Stomach (tissue), 8 donors: ENCODE measurements at regions not wholly inside any gene's neighbourhood (a gene's known extent, or its start where the extent isn't known, plus 50 kb on each side); places are given as distances from the start of the nearest gene placed in this dataset.
"Not testable (repeated sequence)": the region's sequence is repeated elsewhere in the genome, so short reads cannot be mapped to it uniquely, and the experiment has no call there.

Source experiments
- DNase-seq, 2 donors: peaks; one replicate each; pipeline versions ENCODE4 v3.0.0 to v3.0.0-alpha.2; 2013 to 2019
- H3K27ac ChIP-seq, 5 donors: fragments of 200-600 bp in 4 of 5; sonication (generic) in 4 of 5; one replicate each; pipeline ENCODE4 v1.5.1; 2013 to 2019; ENCODE audit warnings: mild to moderate bottlenecking in 1 of 5, moderate library complexity in 1 of 5
- H3K27me3 ChIP-seq, 3 donors: fragments of 200-600 bp; sonication (generic); one replicate each; pipeline ENCODE4 v1.5.1; 2017 to 2019; ENCODE audit warnings: mixed run types in 1 of 3
- H3K36me3 ChIP-seq, 4 donors: fragments of 200-600 bp; sonication (generic); 1 replicate in 3 of 4; 2 replicates in 1 of 4; pipeline ENCODE4 v1.5.1; 2016 to 2019
- H3K4me1 ChIP-seq, 4 donors: fragments of 200-600 bp; sonication (generic); one replicate each; pipeline ENCODE4 v1.5.1; 2016 to 2019
- H3K4me3 ChIP-seq, 4 donors: fragments of 200-600 bp; sonication (generic) in 3 of 4; one replicate each; pipeline ENCODE4 v1.5.1; 2016 to 2019; ENCODE audit warnings: mild to moderate bottlenecking in 1 of 4
- H3K9me3 ChIP-seq, 4 donors: fragments of 200-600 bp; sonication (generic); one replicate each; pipeline ENCODE4 v1.5.1; 2016 to 2019
- CTCF ChIP-seq, 7 experiments: fragments of 450-650 bp in 4 of 7; fragments of 200-600 bp in 3 of 7; sonication (generic) in 3 of 7; IDR thresholded peaks; one replicate each; pipeline ENCODE4 v1.5.1; 2016 to 2019; ENCODE audit warnings: antibody characterized with exemption in 7 of 7, control low read depth in 2 of 7, mild to moderate bottlenecking in 1 of 7
- EP300 ChIP-seq: sonication (generic); formaldehyde crosslinking; IDR thresholded peaks from one replicate; pipeline ENCODE4 v1.6.1; 2017; ENCODE audit warnings: antibody characterized with exemption
- POLR2A ChIP-seq, 4 donors: fragments of 450-650 bp; IDR thresholded peaks; one replicate each; pipeline ENCODE4 v1.6.1; 2016; ENCODE audit warnings: antibody characterized with exemption in 4 of 4, control low read depth in 2 of 4, mild to moderate bottlenecking in 1 of 4, moderate library complexity in 1 of 4
- POLR2AphosphoS5 ChIP-seq, 3 donors: sonication (generic); formaldehyde crosslinking; IDR thresholded peaks; one replicate each; pipeline ENCODE4 v1.6.1; 2016; ENCODE audit warnings: antibody characterized with exemption in 3 of 3
- WGBS, 5 donors: extraction: QIAGEN DNeasy Blood & Tissue Kit in 3 of 5; methylation state at CpG; one replicate each; pipeline versions ENCODE4 v1.1.5 to v1.1.7; 2013 to 2018; 5-methylcytosine and 5-hydroxymethylcytosine counted together
- intact Hi-C: fragments of 100-400 bp; cut with DNase I; formaldehyde crosslinking; loops from one replicate; pipeline ENCODE4 v1.15.1; 2023; ENCODE audit warnings: low total_unique reads
- donor health status: healthy with polysubstance abuse.
- donor health status: Bipolar disorder and iron deficiency.
- donor health status: healthy.

- TF ChIP-seq CTCF (IDR thresholded peaks at IDR 0.05), result no peak
- no peak for TF ChIP-seq POLR2AphosphoS5 (IDR thresholded peaks at IDR 0.05)
- TF ChIP-seq POLR2A (IDR thresholded peaks at IDR 0.05), result no peak
- no peak for TF ChIP-seq EP300
- no peak for DNase-seq
- WGBS, 5 donors, result 86 to 95% (median 93%) methylated on average over 10 of the region's 10 CpGs
- no peaks in the 10 kb centered on the region for H3K27me3 ChIP-seq
- H3K4me1 ChIP-seq, result no peaks in the 10 kb centered on the region
- no peaks in the 10 kb centered on the region for H3K36me3 ChIP-seq
- no peak overlapping the region for H3K4me3 ChIP-seq
- H3K9me3 ChIP-seq, result no peaks in the 10 kb centered on the region
- intact Hi-C loops, result no loop called here
- no peak overlapping the region for H3K27ac ChIP-seq
These were observed 472.1 kb upstream of the NR3C2 start for GRCh38 chr4:148914301-148914700.

GRCh38 chr4:148903388-148903787 is 461.2 kb upstream of the NR3C2 start:
- Histone ChIP-seq H3K4me3 (no peak overlapping the region), H3K27ac (no peak overlapping the region), H3K36me3 (no peaks in the 10 kb centered on the region), H3K27me3 (no peaks in the 10 kb centered on the region), H3K4me1 (no peaks in the 10 kb centered on the region), H3K9me3 (peaks cover 0 to 11% (median 4%) of the 10 kb centered on the region in 4 donors)
- intact Hi-C loops, result no loop called here
- TF ChIP-seq EP300 (no peak), CTCF (IDR thresholded peaks at IDR 0.05) (no peak), POLR2A (IDR thresholded peaks at IDR 0.05) (no peak), POLR2AphosphoS5 (IDR thresholded peaks at IDR 0.05) (no peak)
- DNase-seq, result no peak

- H3K27ac ChIP-seq, result no peak overlapping the region
- intact Hi-C loops, result no loop called here
- peaks cover 0 to 22% (median 13%) of the 10 kb centered on the region in 4 donors for H3K9me3 ChIP-seq
- no peaks in the 10 kb centered on the region for H3K4me1 ChIP-seq
- H3K27me3 ChIP-seq, result no peaks in the 10 kb centered on the region
- WGBS, 5 donors, result 68 to 75% (median 71%) methylated on average over 3 of the region's 3 CpGs
- H3K4me3 ChIP-seq, result no peak overlapping the region
- no peak for TF ChIP-seq POLR2A (IDR thresholded peaks at IDR 0.05)
- TF ChIP-seq POLR2AphosphoS5 (IDR thresholded peaks at IDR 0.05), result no peak
- no peak for TF ChIP-seq EP300
- TF ChIP-seq CTCF (IDR thresholded peaks at IDR 0.05), result no peak
- DNase-seq, result no peak
- H3K36me3 ChIP-seq, result no peaks in the 10 kb centered on the region
These were observed 459.0 kb upstream of the NR3C2 start for GRCh38 chr4:148901075-148901705.

GRCh38 chr4:148898139-148898538 is 455.9 kb upstream of the NR3C2 start:
- H3K27ac ChIP-seq, H3K4me3 ChIP-seq, H3K36me3 ChIP-seq, DNase-seq, intact Hi-C loops, H3K27me3 ChIP-seq, H3K4me1 ChIP-seq: not testable (repeated sequence)
- peaks cover 0 to 22% (median 13%) of the 10 kb centered on the region in 4 donors for H3K9me3 ChIP-seq

- TF ChIP-seq POLR2AphosphoS5 (IDR thresholded peaks at IDR 0.05) (no peak), CTCF (IDR thresholded peaks at IDR 0.05) (no peak)
- peak; percentile 30 to 75 for DNase-seq
- Histone ChIP-seq H3K9me3 (peaks cover 0 to 9% (median 6%) of the 10 kb centered on the region in 4 donors), H3K27me3 (no peaks in the 10 kb centered on the region), H3K4me1 (peaks cover 0 to 7% (median 2%) of the 10 kb centered on the region in 4 donors), H3K27ac (peak overlapping the region in 1 of 5 donors; percentile 28), H3K4me3 (no peak overlapping the region), H3K36me3 (no peaks in the 10 kb centered on the region)
- intact Hi-C loops, result no loop called here
- WGBS, 5 donors, result 27 to 55% (median 39%) methylated on average over 3 of the region's 3 CpGs
These were observed 450.9 kb upstream of the NR3C2 start for GRCh38 chr4:148893095-148893494.
